Epithelial cell of esophagus (primary cell): ENCODE measurements at regions not wholly inside any gene's neighbourhood (a gene's known extent, or its start where the extent isn't known, plus 50 kb on each side); places are given as distances from the start of the nearest gene placed in this dataset.

ENCODE experiments used
- DNase-seq: peaks from one replicate; pipeline ENCODE4 v3.0.0; 2010; ENCODE audit warnings: low read depth
- H3K4me3 ChIP-seq: 2 replicates; pipeline ENCODE4 v1.5.1; 2011; ENCODE audit warnings: mild to moderate bottlenecking, low read length, control low read depth
- CTCF ChIP-seq: IDR thresholded peaks from 2 replicates; pipeline ENCODE4 v1.5.1; 2011; ENCODE audit warnings: low read depth, mild to moderate bottlenecking, low read length, control low read depth, inconsistent platforms; ENCODE audit not compliant: insufficient read depth; ENCODE audit errors: missing control alignments

DNA sequence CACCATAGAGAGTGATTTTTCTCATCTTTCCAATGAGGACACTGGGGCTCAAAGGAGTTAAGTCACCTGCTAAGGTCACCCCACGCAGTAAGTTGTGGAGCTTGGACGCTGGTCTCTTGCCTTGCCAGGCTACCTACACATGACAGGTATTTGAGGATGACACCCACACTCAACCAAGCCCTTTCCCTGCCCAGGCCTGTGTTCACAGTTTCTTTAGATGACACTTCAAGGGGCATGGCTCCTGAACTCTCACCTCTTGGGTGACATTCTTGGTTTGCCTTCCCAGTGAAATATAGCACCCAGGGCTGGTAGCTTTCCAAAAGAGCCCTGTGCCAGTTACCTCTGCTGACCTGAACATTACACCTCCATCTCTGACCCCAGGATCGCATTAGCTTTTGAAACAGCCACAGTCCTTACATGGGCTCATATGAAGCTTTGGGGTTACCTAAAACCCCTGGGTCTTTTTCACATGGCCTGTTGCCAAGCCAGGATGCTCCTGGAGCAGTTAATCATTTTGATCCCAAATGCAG, 148.0 kb downstream of the RPLP1 start:
- no peak overlapping the region for H3K4me3 ChIP-seq
- no peak for TF ChIP-seq CTCF
- no peak for DNase-seq

GRCh38 chr15:69601711-69602504, 149.3 kb downstream of the RPLP1 start:
- no peak for TF ChIP-seq CTCF
- DNase-seq, result no peak
- H3K4me3 ChIP-seq, result no peak overlapping the region

DNA sequence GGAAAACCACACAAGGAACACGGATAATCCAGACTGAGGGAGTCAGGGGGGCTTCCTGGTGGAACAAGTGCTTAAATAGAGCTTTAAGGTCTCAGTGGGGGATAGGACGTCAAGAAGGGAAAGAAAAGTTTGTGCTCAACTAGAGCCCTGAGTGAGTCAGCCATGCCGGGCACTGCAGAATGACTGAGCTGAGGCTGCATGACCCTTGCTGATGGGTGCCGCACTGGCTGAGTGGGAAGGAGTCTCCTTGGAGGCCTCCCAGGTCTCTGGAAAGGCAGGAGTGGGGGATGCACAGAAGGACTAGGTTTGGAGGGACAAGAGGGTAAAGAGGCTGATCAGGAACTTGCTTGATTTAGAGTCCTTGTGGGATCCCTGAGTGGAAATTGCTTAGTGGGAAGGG, 150.3 kb downstream of the RPLP1 start:
- no peak overlapping the region for H3K4me3 ChIP-seq
- DNase-seq, result no peak
- no peak for TF ChIP-seq CTCF

DNA sequence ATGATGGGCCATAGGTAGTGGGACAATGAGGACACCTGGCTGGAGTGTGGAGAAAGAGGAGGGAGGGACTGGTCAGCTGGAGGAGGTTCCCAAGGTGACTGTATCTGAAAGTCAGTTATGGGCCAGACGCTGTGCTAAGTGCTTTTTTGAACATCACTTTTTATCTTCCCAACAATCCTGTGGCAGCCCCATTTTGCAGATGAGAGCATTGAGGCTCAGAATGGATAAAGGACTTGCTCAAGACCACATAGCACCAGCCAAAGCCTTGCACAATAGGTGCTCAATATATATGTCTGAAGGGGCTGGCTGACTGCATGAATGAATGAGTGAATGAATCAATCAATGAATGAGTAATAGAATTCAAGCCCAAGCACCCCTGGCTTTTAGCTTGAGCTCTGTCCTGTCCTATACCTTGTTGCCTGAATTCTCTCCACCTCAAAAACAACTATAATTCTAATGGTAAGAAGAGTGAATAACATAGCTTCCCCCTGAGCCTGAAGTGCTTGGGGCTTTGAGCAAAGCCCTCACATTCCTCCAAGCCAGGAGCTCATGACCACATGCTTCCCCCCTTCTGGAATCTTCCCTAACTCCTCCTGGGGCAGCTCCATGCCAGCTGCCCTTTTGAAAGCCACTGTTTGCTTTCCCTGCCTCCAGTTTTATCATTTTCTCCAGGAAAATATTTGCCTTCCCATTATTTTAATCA, 150.9 kb downstream of the RPLP1 start:
- H3K4me3 ChIP-seq, result no peak overlapping the region
- DNase-seq, result no peak
- no peak for TF ChIP-seq CTCF

DNA sequence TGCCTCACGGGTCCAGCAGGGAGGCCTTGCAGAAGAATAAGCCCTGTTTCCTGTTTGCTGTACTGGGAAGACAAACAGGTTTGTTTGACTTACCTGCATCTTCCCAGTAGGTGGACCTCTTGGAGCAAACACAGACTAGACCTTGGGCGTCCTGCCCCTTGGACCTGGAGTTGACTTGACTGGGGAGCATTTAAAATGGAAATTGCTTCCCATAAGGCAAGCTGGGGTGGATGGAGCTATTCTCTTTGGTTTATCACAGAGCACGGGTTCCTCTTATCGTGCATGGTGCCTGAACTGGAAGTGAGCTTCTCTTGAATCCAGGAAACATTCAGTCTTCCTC, 151.4 kb downstream of the RPLP1 start:
- TF ChIP-seq CTCF, result peak; percentile 43
- no peak overlapping the region for H3K4me3 ChIP-seq
- peak; percentile 44 for DNase-seq

DNA sequence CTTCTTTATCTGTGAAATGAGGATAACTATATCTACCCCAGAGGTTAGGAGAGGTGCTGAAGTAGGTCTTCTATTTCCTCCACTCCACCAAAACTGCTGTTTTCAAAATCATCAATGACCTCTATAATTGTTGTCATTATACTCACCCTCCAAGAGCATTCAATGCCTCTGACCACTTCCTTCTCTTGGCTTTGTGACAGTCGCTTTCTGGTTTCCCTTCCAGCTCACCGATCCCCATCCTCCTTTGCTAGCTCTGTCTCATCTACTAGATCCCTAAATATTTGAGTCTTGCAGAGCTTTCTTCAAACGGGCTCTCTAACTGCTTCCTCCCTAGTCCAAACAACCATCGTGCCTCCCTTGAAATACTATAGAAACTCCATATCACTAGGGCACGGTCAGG, 153.5 kb downstream of the RPLP1 start:
- no peak for DNase-seq
- no peak for TF ChIP-seq CTCF
- H3K4me3 ChIP-seq, result no peak overlapping the region
